K562 (cell line): ENCODE measurements at regions not wholly inside any gene's neighbourhood (a gene's known extent, or its start where the extent isn't known, plus 50 kb on each side); places are given as distances from the start of the nearest gene placed in this dataset.

Source experiments
- BRCA1 ChIP-seq, 2 experiments: fragments of 450-650 bp in 1 of 2; sonication (generic) in 1 of 2; formaldehyde crosslinking in 1 of 2; IDR thresholded peaks; 2 replicates each; pipeline versions ENCODE4 v1.5.0 to v1.6.1; 2017 to 2020; ENCODE audit warnings: mild to moderate bottlenecking in 1 of 2, missing genetic modification reagents in 1 of 2
- FOXJ2 ChIP-seq: fragments of 200-800 bp; sonication (Bioruptor generic); IDR thresholded peaks from 2 replicates; pipeline ENCODE4 v1.6.1; 2016; ENCODE audit warnings: missing genetic modification characterization, missing compliant biosample characterization
- HDGF ChIP-seq: fragments of 450-650 bp; IDR thresholded peaks from 2 replicates; pipeline ENCODE4 v1.6.1; 2016
- MAFK ChIP-seq: IDR thresholded peaks from 2 replicates; pipeline ENCODE4 v1.6.1; 2011; ENCODE audit warnings: low read length, improper control_type of control experiment
- MIER1 ChIP-seq: fragments of 450-650 bp; IDR thresholded peaks from 2 replicates; pipeline ENCODE4 v1.6.1; 2016; ENCODE audit warnings: antibody characterized with exemption, mild to moderate bottlenecking, low read depth
- PPARD ChIP-seq: fragments of 250-450 bp; sonication (Bioruptor Pico); IDR thresholded peaks from 2 replicates; pipeline ENCODE4 v1.8.0; 2022; ENCODE audit warnings: inconsistent platforms, mild to moderate bottlenecking, moderate library complexity
- PTRF ChIP-seq: fragments of 450-650 bp; IDR thresholded peaks from 2 replicates; pipeline ENCODE4 v1.6.1; 2016; ENCODE audit warnings: mild to moderate bottlenecking, missing genetic modification characterization, missing compliant biosample characterization
- SRSF1 ChIP-seq: fragments of 200-400 bp; formaldehyde crosslinking; IDR thresholded peaks from 2 replicates; pipeline ENCODE4 v1.6.1; 2017; ENCODE audit warnings: mild to moderate bottlenecking, low read depth, low read length, moderate library complexity
- TCFL5 ChIP-seq: fragments of 250-450 bp; sonication (Bioruptor Pico); conservative IDR thresholded peaks from 2 replicates; pipeline ENCODE4 v1.6.1; 2021; ENCODE audit warnings: mild to moderate bottlenecking, moderate library complexity, matching md5 sums
- TF ChIP-seq, protein P1 (sequence below): fragments of 200-800 bp; sonication (Bioruptor generic); IDR thresholded peaks from 2 replicates; pipeline ENCODE4 v1.6.1; 2017; ENCODE audit warnings: missing genetic modification characterization, missing compliant biosample characterization
- TF ChIP-seq, protein P2 (sequence below), 2 experiments: fragments of 450-650 bp in 1 of 2; sonication (generic) in 1 of 2; formaldehyde crosslinking in 1 of 2; IDR thresholded peaks; 2 replicates each; pipeline versions ENCODE4 v1.7.1 to v1.9.0; 2016 to 2022; ENCODE audit warnings: inconsistent platforms in 1 of 2, mild to moderate bottlenecking in 1 of 2, missing genetic modification reagents in 1 of 2
- TF ChIP-seq, protein P3 (sequence below), 3 experiments: IDR thresholded peaks in 2 of 3; conservative IDR thresholded peaks in 1 of 3; 2 replicates each; pipeline ENCODE4 v1.5.1; 2011 to 2012; ENCODE audit warnings: low read length in 3 of 3, mild to moderate bottlenecking in 3 of 3, control low read depth in 2 of 3, improper control_type of control experiment in 1 of 3, inconsistent platforms in 1 of 3, low read depth in 1 of 3, mixed read lengths in 1 of 3, moderate library complexity in 1 of 3; ENCODE audit not compliant: insufficient read depth in 2 of 3
- TF ChIP-seq, protein P4 (sequence below): fragments of 250-450 bp; sonication (Bioruptor Pico); IDR thresholded peaks from 2 replicates; pipeline ENCODE4 v1.5.0; 2021; ENCODE audit warnings: mild to moderate bottlenecking, borderline replicate concordance

DNA sequence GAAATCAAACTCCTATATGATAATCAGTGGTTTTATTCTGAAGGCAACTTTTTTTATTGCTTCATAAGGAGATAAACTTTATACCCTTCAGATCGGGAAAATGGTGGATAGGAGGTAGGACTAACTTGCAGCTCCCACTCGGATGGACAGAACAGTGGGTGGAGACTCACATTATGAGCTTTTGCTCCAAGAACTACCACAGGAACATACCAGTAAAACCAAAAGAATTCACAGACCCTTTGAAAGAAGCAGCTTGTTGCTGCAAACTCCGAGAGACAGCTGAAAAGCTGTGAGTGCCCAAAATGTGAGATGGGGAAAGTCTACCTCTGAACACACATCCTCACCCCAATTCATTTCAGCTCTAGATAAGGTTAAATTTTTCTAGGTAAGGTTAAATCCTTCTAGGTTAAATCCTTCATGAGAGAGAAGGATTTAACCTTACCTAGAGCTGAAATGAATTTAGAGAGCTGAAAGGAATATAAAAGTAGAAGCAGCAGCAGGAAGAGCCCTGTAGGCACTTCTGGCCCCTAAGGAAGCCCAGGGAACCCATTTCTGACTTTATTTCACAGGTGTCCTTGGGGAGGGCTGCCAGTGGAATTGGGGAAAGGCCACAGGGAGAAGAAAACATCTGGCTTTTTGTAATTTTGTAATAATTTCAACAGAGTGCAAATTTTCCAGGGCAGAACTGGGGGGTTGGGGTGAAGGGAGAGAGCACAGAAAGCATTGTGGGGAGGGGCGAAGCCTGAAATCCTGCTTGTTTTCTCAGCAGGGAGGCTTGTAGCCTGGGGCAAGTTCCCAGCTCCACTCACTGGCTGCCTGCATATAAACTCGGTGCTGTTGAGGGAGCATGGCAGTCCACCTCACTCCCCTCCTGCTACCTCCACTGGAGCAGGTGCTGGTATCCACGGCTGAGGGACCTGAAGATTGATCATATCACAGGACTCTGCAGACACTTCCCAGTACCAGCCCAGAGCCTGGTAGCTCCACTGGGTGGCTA is 65.9 kb upstream of the HCRTR2 start:
- TF ChIP-seq, protein P1, sequence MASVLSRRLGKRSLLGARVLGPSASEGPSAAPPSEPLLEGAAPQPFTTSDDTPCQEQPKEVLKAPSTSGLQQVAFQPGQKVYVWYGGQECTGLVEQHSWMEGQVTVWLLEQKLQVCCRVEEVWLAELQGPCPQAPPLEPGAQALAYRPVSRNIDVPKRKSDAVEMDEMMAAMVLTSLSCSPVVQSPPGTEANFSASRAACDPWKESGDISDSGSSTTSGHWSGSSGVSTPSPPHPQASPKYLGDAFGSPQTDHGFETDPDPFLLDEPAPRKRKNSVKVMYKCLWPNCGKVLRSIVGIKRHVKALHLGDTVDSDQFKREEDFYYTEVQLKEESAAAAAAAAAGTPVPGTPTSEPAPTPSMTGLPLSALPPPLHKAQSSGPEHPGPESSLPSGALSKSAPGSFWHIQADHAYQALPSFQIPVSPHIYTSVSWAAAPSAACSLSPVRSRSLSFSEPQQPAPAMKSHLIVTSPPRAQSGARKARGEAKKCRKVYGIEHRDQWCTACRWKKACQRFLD (CRISPR knock-in tag) = no peak
- no peak for TF ChIP-seq BRCA1 (IDR thresholded peaks at IDR 0.05)
- TF ChIP-seq BRCA1 (CRISPR knock-in tag; IDR thresholded peaks at IDR 0.05) = no peak
- TF ChIP-seq MAFK = no peak
- TF ChIP-seq HDGF = no peak
- TF ChIP-seq, protein P2, sequence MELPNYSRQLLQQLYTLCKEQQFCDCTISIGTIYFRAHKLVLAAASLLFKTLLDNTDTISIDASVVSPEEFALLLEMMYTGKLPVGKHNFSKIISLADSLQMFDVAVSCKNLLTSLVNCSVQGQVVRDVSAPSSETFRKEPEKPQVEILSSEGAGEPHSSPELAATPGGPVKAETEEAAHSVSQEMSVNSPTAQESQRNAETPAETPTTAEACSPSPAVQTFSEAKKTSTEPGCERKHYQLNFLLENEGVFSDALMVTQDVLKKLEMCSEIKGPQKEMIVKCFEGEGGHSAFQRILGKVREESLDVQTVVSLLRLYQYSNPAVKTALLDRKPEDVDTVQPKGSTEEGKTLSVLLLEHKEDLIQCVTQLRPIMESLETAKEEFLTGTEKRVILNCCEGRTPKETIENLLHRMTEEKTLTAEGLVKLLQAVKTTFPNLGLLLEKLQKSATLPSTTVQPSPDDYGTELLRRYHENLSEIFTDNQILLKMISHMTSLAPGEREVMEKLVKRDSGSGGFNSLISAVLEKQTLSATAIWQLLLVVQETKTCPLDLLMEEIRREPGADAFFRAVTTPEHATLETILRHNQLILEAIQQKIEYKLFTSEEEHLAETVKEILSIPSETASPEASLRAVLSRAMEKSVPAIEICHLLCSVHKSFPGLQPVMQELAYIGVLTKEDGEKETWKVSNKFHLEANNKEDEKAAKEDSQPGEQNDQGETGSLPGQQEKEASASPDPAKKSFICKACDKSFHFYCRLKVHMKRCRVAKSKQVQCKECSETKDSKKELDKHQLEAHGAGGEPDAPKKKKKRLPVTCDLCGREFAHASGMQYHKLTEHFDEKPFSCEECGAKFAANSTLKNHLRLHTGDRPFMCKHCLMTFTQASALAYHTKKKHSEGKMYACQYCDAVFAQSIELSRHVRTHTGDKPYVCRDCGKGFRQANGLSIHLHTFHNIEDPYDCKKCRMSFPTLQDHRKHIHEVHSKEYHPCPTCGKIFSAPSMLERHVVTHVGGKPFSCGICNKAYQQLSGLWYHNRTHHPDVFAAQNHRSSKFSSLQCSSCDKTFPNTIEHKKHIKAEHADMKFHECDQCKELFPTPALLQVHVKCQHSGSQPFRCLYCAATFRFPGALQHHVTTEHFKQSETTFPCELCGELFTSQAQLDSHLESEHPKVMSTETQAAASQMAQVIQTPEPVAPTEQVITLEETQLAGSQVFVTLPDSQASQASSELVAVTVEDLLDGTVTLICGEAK (IDR thresholded peaks at IDR 0.05) = no peak
- TF ChIP-seq, protein P2 (CRISPR knock-in tag; IDR thresholded peaks at IDR 0.05) = no peak
- no peak for TF ChIP-seq FOXJ2 (tag)
- TF ChIP-seq PPARD (CRISPR knock-in tag) = no peak
- TF ChIP-seq SRSF1 = no peak
- no peak for TF ChIP-seq MIER1
- TF ChIP-seq TCFL5 (CRISPR knock-in tag) = no peak
- TF ChIP-seq, protein P3, sequence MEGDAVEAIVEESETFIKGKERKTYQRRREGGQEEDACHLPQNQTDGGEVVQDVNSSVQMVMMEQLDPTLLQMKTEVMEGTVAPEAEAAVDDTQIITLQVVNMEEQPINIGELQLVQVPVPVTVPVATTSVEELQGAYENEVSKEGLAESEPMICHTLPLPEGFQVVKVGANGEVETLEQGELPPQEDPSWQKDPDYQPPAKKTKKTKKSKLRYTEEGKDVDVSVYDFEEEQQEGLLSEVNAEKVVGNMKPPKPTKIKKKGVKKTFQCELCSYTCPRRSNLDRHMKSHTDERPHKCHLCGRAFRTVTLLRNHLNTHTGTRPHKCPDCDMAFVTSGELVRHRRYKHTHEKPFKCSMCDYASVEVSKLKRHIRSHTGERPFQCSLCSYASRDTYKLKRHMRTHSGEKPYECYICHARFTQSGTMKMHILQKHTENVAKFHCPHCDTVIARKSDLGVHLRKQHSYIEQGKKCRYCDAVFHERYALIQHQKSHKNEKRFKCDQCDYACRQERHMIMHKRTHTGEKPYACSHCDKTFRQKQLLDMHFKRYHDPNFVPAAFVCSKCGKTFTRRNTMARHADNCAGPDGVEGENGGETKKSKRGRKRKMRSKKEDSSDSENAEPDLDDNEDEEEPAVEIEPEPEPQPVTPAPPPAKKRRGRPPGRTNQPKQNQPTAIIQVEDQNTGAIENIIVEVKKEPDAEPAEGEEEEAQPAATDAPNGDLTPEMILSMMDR (IDR thresholded peaks at IDR 0.05 in 2 of 3, conservative IDR thresholded peaks at IDR 0.05 in 1 of 3; ENCODE audit: insufficient read depth in 2 of 3, low read depth in 1 of 3, low read length in 3 of 3) = no peak
- no peak for TF ChIP-seq PTRF (tag)
- TF ChIP-seq, protein P4, sequence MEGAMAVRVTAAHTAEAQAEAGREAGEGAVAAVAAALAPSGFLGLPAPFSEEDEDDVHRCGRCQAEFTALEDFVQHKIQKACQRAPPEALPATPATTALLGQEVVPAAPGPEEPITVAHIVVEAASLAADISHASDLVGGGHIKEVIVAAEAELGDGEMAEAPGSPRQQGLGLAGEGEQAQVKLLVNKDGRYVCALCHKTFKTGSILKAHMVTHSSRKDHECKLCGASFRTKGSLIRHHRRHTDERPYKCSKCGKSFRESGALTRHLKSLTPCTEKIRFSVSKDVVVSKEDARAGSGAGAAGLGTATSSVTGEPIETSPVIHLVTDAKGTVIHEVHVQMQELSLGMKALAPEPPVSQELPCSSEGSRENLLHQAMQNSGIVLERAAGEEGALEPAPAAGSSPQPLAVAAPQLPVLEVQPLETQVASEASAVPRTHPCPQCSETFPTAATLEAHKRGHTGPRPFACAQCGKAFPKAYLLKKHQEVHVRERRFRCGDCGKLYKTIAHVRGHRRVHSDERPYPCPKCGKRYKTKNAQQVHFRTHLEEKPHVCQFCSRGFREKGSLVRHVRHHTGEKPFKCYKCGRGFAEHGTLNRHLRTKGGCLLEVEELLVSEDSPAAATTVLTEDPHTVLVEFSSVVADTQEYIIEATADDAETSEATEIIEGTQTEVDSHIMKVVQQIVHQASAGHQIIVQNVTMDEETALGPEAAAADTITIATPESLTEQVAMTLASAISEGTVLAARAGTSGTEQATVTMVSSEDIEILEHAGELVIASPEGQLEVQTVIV (CRISPR knock-in tag) = no peak
